LoVo (cell line): ENCODE measurements at regions not wholly inside any gene's neighbourhood (a gene's known extent, or its start where the extent isn't known, plus 50 kb on each side); places are given as distances from the start of the nearest gene placed in this dataset.
"Not testable (repeated sequence)": the region's sequence is repeated elsewhere in the genome, so short reads cannot be mapped to it uniquely, and the experiment has no call there.

ENCODE experiments used
- DNase-seq: peaks from one replicate; pipeline ENCODE4 v3.0.0-alpha.2; 2016; ENCODE audit warnings: low spot score

- no peak for DNase-seq
Measured at GRCh38 chr6:71602385-71603007, 283.9 kb upstream of the RIMS1 start.

DNA sequence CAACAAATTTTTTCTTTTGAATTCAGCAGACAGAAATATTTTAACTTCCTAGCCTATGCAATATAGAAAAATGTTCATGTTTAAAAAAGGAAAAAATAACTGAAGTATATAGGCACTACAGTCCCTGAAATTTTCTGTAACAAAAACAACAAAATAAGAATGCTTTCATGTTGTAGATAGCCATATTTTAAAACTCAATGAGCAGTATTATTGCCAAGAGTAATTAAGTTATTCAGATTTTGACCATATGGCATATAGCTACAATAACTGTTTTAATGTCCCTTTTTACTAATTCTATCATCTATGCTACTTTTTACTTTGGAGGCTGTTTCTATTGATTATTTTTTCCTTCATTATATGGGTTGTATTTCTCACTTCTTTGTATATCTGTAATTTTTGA is 283.3 kb upstream of the RIMS1 start:
- no peak for DNase-seq

GRCh38 chr6:71608646-71609045 is 277.7 kb upstream of the RIMS1 start:
- no peak for DNase-seq

DNA sequence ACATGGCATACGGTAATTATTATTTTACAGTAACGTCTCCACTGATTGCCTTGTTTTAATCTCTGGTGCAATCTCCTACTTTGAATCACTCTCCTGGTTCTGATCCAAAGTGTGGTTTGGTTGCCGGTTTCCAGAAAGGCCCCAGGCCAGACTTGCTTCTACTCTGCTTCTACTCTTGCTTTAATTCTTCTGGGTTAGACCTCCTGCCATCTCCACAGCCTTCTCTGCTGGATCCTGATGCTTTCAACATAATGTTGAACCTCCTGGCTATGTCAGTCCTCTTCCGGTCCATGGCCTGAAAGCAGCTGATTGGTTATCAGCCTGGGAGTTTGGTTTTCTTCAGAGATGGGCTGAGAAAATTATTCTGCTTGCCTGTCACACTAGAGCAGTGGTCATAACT is 266.5 kb upstream of the RIMS1 start:
- DNase-seq: no peak

- peak; percentile 3 for DNase-seq
Measured at GRCh38 chr6:71621918-71622519, 264.3 kb upstream of the RIMS1 start.

- DNase-seq: no peak
Measured at GRCh38 chr6:71642120-71642519, 244.2 kb upstream of the RIMS1 start.

DNA sequence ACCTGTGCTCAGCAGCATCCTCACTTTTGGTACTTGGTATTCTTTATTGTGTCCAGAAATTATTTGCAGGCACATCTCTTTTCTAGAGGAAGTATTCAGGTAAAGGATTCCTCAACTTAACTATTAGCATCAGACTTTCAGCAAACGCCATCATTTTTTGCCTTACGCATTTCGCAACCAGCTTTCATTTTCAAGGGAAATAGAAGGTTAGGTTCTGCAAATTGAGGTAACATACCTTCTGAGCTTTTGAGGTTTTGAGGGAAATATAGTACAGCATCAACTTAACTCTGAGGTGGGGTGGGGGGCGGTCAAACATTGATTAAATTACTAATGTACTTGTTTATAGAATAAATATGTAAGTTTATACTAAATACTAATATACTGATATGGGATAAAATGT is 243.6 kb upstream of the RIMS1 start:
- DNase-seq: no peak

DNA sequence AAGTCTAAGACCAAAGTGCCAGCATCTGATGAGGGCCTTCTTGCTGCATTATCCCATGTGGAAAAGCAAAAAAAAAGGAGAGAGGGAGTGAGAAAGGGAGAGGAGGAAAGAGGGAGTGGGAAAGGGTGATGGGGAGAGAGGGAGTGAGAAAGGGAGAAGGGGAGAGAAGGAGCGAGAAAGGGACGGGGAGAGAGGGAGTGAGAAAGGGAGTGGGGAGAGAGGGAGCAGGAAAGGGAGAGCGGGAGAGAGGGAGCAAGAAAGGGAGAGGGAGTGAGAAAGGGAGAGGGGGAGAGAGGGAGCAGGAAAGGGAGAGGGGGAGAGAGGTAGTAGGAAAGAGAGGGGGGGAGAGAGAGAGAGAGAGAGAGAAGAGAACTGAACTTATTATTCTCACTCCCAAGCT is 241.1 kb upstream of the RIMS1 start:
- DNase-seq: no peak

DNA sequence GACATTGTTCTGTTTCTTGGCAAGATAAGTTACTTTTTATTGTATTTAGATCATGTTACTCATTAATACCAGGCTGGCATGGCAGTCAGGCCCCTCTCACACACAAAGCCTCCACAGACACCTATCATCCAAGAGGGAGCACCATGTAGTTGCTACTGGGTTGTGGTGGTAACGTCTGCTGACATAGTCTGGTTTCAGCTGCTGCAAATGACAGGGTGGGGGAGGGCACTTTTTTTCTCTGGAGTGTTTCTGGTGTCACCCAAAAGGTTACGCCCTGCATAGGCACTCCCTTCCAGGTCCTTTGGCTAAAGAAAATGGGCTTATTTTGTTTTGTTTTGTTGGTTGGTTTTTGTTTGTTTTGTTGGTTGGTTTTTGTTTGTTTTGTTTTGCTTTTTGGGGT is 236.4 kb upstream of the RIMS1 start:
- DNase-seq: no peak

DNA sequence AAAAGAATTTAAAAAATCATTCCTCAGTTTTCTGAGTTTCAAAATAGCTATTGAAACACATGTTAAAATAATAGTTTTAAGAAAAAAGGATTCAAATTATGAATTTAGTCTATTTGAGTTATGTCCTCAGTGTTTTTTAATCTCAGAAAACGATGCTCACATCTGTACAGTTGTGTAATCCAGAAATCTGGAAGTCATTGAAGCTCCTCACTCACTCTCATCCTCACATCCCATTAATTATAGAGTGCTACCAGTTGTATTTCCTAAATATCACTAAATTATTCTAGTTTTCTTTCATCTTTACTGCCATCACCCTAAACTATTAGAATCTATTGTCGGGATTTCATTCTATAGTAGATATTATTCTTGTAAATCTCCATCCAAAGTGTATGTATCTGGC is 234.7 kb upstream of the RIMS1 start:
- DNase-seq: no peak

DNA sequence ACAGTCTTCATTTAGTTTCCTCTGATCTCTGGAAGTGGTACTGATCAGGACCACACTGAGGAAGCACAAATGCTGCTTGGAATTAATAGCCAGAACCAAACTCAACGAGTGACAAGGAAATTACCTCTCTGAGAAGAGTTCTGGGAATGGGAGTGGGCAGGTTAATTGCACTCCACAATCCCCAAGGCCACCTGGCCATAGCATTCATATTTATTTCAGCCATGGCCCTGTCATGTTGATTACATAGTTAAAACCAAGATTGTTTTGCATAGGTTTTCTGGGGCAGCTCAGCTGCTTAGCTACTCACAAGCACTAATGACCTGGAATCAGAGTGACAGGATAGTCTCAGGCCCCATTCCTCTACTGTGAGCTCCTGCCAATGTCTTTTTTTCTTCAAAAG is 230.2 kb upstream of the RIMS1 start:
- DNase-seq: no peak

- DNase-seq: no peak
Measured at GRCh38 chr6:71665931-71666330, 220.4 kb upstream of the RIMS1 start.

GRCh38 chr6:71672876-71673275 is 213.5 kb upstream of the RIMS1 start:
- no peak for DNase-seq

GRCh38 chr6:71675386-71675785 is 211.0 kb upstream of the RIMS1 start:
- DNase-seq: no peak

GRCh38 chr6:71676298-71676697 is 210.1 kb upstream of the RIMS1 start:
- no peak for DNase-seq

DNA sequence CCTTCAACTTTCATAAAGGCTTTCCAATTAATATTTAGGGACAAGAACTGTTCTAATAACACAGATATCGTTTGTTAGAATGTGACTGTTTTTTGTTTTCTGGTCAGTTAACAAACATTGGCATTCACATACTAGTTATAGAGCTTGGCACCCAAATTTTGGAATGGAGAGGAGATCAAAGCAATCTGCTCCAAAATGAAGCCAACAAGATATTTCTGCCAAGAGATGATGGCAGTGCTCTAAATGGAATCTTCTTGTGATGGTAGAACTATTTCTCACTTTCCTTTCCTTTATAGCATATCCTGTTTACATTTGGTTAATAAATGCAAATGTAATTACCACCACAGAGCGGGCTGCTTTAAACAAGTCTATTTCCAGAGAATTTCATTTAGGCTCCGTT is 208.3 kb upstream of the RIMS1 start:
- no peak for DNase-seq

DNA sequence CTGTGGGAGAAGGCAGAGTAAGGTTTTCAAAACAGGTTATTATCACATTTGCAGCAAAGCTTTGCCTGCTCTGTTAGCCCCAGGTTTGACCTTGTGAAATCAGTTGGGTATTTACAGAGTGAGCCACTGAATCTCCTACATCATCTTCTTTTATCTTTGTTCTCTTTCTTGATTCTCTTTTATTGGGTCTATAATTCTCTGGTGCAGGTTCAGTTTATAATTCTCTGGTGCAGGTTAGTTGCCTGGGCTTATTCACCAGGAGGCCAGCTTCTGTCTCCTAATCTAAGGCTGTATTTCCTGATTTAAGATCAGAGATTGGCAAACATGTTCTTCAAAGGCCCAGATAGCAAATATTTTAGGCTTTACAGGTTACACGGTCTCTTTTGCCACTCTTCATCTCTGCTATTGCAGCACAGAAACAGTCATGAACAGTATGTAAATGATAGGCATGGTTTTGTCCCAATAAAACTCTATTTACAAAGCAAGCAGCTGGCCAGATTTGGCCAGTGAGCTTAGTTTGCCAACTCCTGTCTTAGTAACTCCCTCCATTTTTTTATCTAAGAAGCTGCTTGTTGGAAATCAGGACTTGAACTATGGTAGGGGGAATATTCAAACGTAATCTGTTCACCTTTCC is 205.0 kb upstream of the RIMS1 start:
- no peak for DNase-seq

- not testable (repeated sequence) for DNase-seq
Measured at GRCh38 chr6:71686021-71686677, 200.2 kb upstream of the RIMS1 start.

DNA sequence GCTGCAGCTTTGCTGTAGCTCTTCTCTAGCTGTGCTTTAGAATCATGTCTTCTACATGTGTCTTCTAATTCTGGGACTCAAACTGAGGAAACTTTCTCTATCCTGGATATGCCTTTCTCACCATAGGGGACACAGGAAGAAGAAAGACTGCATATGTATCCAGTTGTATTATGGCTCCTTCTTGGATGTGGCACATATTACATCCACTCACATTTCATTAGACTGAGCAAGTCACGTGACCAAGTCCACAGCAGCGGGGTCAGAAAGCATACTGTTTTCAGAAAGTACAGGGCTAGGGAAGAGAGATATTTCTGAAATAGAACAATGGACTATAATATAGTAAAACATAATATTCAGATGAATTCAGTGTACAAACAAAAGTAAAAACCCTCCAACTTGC is 187.6 kb upstream of the RIMS1 start:
- no peak for DNase-seq

DNA sequence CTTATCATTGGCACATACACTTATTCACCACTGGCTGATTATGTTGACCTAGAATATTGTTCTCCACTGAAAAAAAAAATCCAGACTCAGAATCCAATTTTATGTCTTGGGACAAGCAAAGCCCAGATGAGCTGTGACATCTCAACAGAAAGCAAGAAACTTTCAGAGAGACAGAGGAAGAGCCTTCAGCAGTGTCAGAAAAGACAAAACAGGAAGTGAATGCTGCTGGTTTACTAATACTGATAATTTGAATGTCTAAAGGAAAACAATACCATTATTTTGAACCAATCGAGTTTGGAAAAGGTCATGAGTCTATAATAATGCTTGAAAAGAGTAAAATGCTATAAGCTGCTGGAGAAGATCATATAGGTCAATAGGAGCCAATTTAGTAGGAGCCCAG is 179.8 kb upstream of the RIMS1 start:
- DNase-seq: no peak

- DNase-seq: no peak
Measured at GRCh38 chr6:71707059-71707458, 179.3 kb upstream of the RIMS1 start.

DNA sequence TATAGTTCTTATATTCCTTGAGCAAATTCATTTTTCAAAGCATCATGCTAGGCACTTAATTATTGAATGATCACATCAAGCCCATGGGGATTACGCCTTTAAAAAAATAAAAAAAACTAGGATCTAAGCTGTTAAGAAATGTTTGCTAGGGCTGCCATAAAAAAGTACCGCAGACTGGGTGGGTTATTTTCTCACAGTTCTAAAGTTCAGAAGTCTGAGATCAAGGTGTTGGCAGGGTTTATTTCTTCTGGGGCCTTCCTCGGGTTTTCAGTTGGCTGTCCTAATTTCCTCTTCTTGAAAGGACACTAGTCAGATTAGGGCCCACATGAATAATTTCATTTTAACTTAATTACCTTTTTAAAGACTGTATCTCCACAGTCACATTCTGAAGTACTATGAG is 165.6 kb upstream of the RIMS1 start:
- DNase-seq: no peak

DNA sequence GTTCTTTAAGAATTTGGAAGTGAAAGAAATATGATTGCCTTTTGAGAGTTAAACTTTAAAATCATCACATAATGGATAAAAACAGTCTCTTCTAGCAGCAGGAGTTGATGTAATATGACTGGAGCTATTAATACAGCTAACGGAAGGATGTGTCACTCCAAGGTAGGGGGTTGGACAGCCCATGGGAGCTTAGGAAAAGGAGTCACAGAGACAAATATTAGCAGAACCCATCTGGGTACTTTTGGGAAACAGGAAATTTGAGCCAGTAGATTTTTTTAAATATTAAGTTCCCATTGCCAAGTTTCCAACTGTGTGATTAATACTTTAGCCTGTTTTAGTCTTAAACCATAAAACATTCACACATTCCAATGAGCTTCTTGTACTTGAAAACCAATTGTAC is 164.7 kb upstream of the RIMS1 start:
- no peak for DNase-seq
